GM12892 (cell line): ENCODE measurements at regions not wholly inside any gene's neighbourhood (a gene's known extent, or its start where the extent isn't known, plus 50 kb on each side); places are given as distances from the start of the nearest gene placed in this dataset.

Experiments used
- POLR2A ChIP-seq: IDR thresholded peaks from 2 replicates; pipeline ENCODE4 v1.6.1; 2011; ENCODE audit warnings: low read depth, low read length, control low read depth
- POLR2AphosphoS5 ChIP-seq: IDR thresholded peaks from 2 replicates; pipeline ENCODE4 v1.6.1; 2011; ENCODE audit warnings: low read depth, low read length, control low read depth
- TAF1 ChIP-seq: IDR thresholded peaks from 2 replicates; pipeline ENCODE4 v1.6.1; 2011; ENCODE audit warnings: low read depth, mild to moderate bottlenecking, control low read depth, low read length, borderline replicate concordance

DNA sequence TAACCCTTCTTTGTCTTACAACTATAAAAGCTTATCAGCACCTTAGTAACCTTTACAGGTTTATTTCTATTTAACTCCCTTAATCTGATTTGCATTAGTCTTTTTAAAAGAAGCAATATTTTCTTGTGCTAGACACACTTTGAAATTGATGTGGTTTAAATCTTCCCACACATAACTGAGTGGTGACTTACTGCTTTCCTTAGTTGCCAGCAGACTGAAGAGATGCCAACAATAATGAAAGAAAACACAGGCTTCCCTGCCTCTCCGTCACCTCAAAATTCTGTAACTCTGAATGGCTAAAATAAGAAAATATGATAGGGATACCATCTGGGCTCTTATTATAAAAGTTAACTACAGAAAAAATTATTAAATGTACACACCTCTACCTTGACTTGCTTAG lies 196.8 kb downstream of the PTBP2 start:
- no peak for TF ChIP-seq POLR2A
- no peak for TF ChIP-seq POLR2AphosphoS5
- TF ChIP-seq TAF1, result no peak
